H9 (cell line): ENCODE measurements at regions not wholly inside any gene's neighbourhood (a gene's known extent, or its start where the extent isn't known, plus 50 kb on each side); places are given as distances from the start of the nearest gene placed in this dataset.

Source experiments
- DNase-seq: peaks from one replicate; pipeline ENCODE4 v3.0.0-alpha.2; 2017
- H2AFZ ChIP-seq: one replicate; pipeline ENCODE4 v1.6.1; 2013; ENCODE audit warnings: mild to moderate bottlenecking, low read length, control low read depth, moderate library complexity
- H2AK5ac ChIP-seq: 2 replicates; pipeline ENCODE4 v1.6.1; 2013; ENCODE audit warnings: low read length, control low read depth, mixed read lengths; ENCODE audit not compliant: insufficient read length
- H2BK120ac ChIP-seq: one replicate; pipeline ENCODE4 v1.6.1; 2013; ENCODE audit warnings: low read depth, mild to moderate bottlenecking, low read length, control low read depth, inconsistent platforms; ENCODE audit not compliant: poor library complexity, severe bottlenecking
- H2BK12ac ChIP-seq: 2 replicates; pipeline ENCODE4 v1.6.1; 2013; ENCODE audit warnings: low read length, control low read depth, mixed read lengths, low read depth; ENCODE audit not compliant: insufficient read length
- H2BK15ac ChIP-seq: 2 replicates; pipeline ENCODE4 v1.6.1; 2013; ENCODE audit warnings: low read depth, low read length, control low read depth
- H2BK20ac ChIP-seq: one replicate; pipeline ENCODE4 v1.6.1; 2013; ENCODE audit warnings: low read depth, mild to moderate bottlenecking, low read length, control low read depth, inconsistent platforms; ENCODE audit not compliant: poor library complexity, severe bottlenecking
- H2BK5ac ChIP-seq: 2 replicates; pipeline ENCODE4 v1.6.1; 2013; ENCODE audit warnings: low read length, control low read depth, mixed read lengths; ENCODE audit not compliant: insufficient read length
- H3K14ac ChIP-seq: 2 replicates; pipeline ENCODE4 v1.6.1; 2013; ENCODE audit warnings: low read length, control low read depth; ENCODE audit not compliant: insufficient read depth
- H3K18ac ChIP-seq: 2 replicates; pipeline ENCODE4 v1.6.1; 2013; ENCODE audit warnings: low read depth, mild to moderate bottlenecking, mixed read lengths, low read length, control low read depth; ENCODE audit not compliant: insufficient read length
- H3K23ac ChIP-seq: 2 replicates; pipeline ENCODE4 v1.6.1; 2013; ENCODE audit warnings: low read length, control low read depth, mixed read lengths, low read depth; ENCODE audit not compliant: insufficient read length
- H3K23me2 ChIP-seq: 2 replicates; pipeline ENCODE4 v1.6.1; 2013; ENCODE audit warnings: low read depth, mild to moderate bottlenecking, mixed read lengths, low read length, control low read depth; ENCODE audit not compliant: insufficient read length, poor library complexity, severe bottlenecking
- H3K27ac ChIP-seq: 2 replicates; pipeline ENCODE4 v1.5.1; 2013; ENCODE audit warnings: low read length, control low read depth, mixed read lengths, low read depth; ENCODE audit not compliant: insufficient read length
- H3K27me3 ChIP-seq: 2 replicates; pipeline ENCODE4 v1.6.1; 2013; ENCODE audit warnings: low read length, control low read depth, inconsistent platforms; ENCODE audit not compliant: insufficient read depth
- H3K4ac ChIP-seq: 2 replicates; pipeline ENCODE4 v1.6.1; 2013; ENCODE audit warnings: low read depth, mild to moderate bottlenecking, control low read depth, inconsistent platforms, low read length, moderate library complexity
- H3K4me1 ChIP-seq: 2 replicates; pipeline ENCODE4 v1.6.1; 2013; ENCODE audit warnings: low read length, control low read depth, inconsistent platforms; ENCODE audit not compliant: insufficient read depth
- H3K4me2 ChIP-seq: 2 replicates; pipeline ENCODE4 v1.6.1; 2013; ENCODE audit warnings: low read length, control low read depth, mixed read lengths; ENCODE audit not compliant: insufficient read length, insufficient read depth
- H3K56ac ChIP-seq: 2 replicates; pipeline ENCODE4 v1.6.1; 2013; ENCODE audit warnings: low read depth, mild to moderate bottlenecking, mixed read lengths, low read length, control low read depth; ENCODE audit not compliant: insufficient read length
- H3K79me1 ChIP-seq: 2 replicates; pipeline ENCODE4 v1.6.1; 2013; ENCODE audit warnings: low read depth, mild to moderate bottlenecking, moderate library complexity, low read length, control low read depth, inconsistent platforms; ENCODE audit not compliant: insufficient read depth, poor library complexity, severe bottlenecking
- H3K79me2 ChIP-seq: 2 replicates; pipeline ENCODE4 v1.6.1; 2013; ENCODE audit warnings: low read length, control low read depth, inconsistent platforms; ENCODE audit not compliant: insufficient read depth
- H3K9ac ChIP-seq: 2 replicates; pipeline ENCODE4 v1.6.1; 2013; ENCODE audit warnings: low read length, control low read depth, mixed read lengths; ENCODE audit not compliant: insufficient read length; ENCODE audit errors: extremely low read depth
- H3K9me3 ChIP-seq: one replicate; pipeline ENCODE4 v1.6.1; 2013; ENCODE audit warnings: low read depth, low read length, inconsistent platforms; ENCODE audit not compliant: control insufficient read depth
- H3T11ph ChIP-seq: one replicate; pipeline ENCODE4 v1.6.1; 2013; ENCODE audit warnings: mild to moderate bottlenecking, low read length, control low read depth, inconsistent platforms
- H4K20me1 ChIP-seq: one replicate; pipeline ENCODE4 v1.6.1; 2013; ENCODE audit not compliant: control insufficient read depth, insufficient read length, insufficient read depth
- H4K5ac ChIP-seq: 2 replicates; pipeline ENCODE4 v1.6.1; 2013; ENCODE audit warnings: low read depth, mild to moderate bottlenecking, mixed read lengths, low read length, control low read depth; ENCODE audit not compliant: insufficient read length
- H4K8ac ChIP-seq: replicated peaks from 2 replicates; pipeline ENCODE4 v1.6.1; 2013; ENCODE audit warnings: low read length, control low read depth, mixed read lengths, low read depth; ENCODE audit not compliant: insufficient read length
- H4K91ac ChIP-seq: 2 replicates; pipeline ENCODE4 v1.6.1; 2013; ENCODE audit warnings: low read depth, mild to moderate bottlenecking, moderate library complexity, mixed read lengths, low read length, control low read depth; ENCODE audit not compliant: insufficient read length
- H3K27ac Mint-ChIP-seq, 3 experiments: 2 replicates in 2 of 3; 3 replicates in 1 of 3; pipeline ENCODE4 v1.8.0; 2020 to 2021; ENCODE audit warnings: mixed read lengths in 3 of 3, mild to moderate bottlenecking in 1 of 3, moderate library complexity in 1 of 3
- H3K27me3 Mint-ChIP-seq: 2 replicates; pipeline ENCODE4 v1.8.0; 2021; ENCODE audit warnings: low read depth, mild to moderate bottlenecking, moderate library complexity, mixed read lengths
- H3K36me3 Mint-ChIP-seq, 3 experiments: 2 replicates in 2 of 3; 3 replicates in 1 of 3; pipeline ENCODE4 v1.8.0; 2020 to 2021; ENCODE audit warnings: low read depth in 3 of 3, mixed read lengths in 3 of 3; ENCODE audit not compliant: insufficient read depth in 1 of 3
- H3K4me1 Mint-ChIP-seq, 2 experiments: 2 replicates each; pipeline ENCODE4 v1.8.0; 2020; ENCODE audit warnings: mixed read lengths in 2 of 2
- H3K4me3 Mint-ChIP-seq, 2 experiments: 2 replicates in 1 of 2; 3 replicates in 1 of 2; pipeline ENCODE4 v1.8.0; 2020 to 2021; ENCODE audit warnings: mild to moderate bottlenecking in 2 of 2, mixed read lengths in 2 of 2, moderate library complexity in 1 of 2
- H3K9me3 Mint-ChIP-seq, 2 experiments: 2 replicates in 1 of 2; 3 replicates in 1 of 2; pipeline ENCODE4 v1.8.0; 2020; ENCODE audit warnings: mild to moderate bottlenecking in 2 of 2, mixed read lengths in 2 of 2, moderate library complexity in 1 of 2
- WGBS: extraction: QIAGEN DNeasy Blood & Tissue Kit; methylation state at CpG from one replicate; pipeline ENCODE4 v1.1.7; 2013; ENCODE audit warnings: missing lambda C conversion rate, low lambda C conversion rate, mixed read lengths; ENCODE audit not compliant: insufficient read length; ENCODE audit errors: extremely low coverage; 5-methylcytosine and 5-hydroxymethylcytosine counted together
- TF ChIP-seq, protein P1 (sequence below): fragments of 200-600 bp; sonication (generic); conservative IDR thresholded peaks from 3 replicates; pipeline ENCODE4 v1.8.0; 2021; ENCODE audit warnings: antibody characterized with exemption, mild to moderate bottlenecking

DNA sequence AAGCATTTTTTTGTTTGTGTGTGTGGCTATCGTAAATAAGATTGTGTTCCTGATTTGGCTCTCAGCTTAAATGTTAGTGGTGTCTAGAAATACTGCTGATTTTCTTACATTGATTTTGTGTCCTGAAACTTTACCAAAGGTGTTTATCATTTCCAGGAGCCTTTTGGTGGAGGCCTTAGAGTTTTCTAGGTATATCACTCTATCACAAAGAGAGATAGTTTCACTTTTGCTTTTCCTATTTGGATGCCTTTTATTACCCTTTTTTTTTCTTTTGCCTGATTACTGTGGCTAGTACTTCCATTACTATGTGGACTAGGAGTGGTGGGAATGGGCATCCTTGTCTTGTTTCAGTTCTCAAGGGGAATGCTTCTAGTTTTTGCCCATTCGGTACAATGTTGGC is 109.6 kb downstream of the S1PR1 start:
- no CpG with 5 or more reads among the region's 2 CpGs for WGBS
- no peak overlapping the region for H2AFZ ChIP-seq

More for the DNA sequence above, 109.6 kb downstream of the S1PR1 start:
- Histone ChIP-seq H2AK5ac (no peak overlapping the region), H4K8ac (no peak overlapping the region), H3K27ac (no peak overlapping the region), H3K9ac (no peak overlapping the region), H3K18ac (no peak overlapping the region), H3K79me1 (no peaks in the 10 kb centered on the region), H2BK12ac (no peak overlapping the region), H2BK120ac (no peak overlapping the region), H4K91ac (no peak overlapping the region), H3T11ph (no peak overlapping the region), H3K4ac (no peak overlapping the region), H3K27me3 (no peaks in the 10 kb centered on the region), H2BK15ac (no peak overlapping the region), H3K14ac (no peak overlapping the region), H4K20me1 (no peaks in the 10 kb centered on the region), H3K4me2 (no peak overlapping the region), H2BK20ac (no peak overlapping the region), H3K4me1 (no peaks in the 10 kb centered on the region), H3K23ac (no peak overlapping the region), H2BK5ac (no peak overlapping the region), H4K5ac (no peak overlapping the region), H3K79me2 (no peaks in the 10 kb centered on the region), H3K56ac (no peak overlapping the region), H3K9me3 (no peaks in the 10 kb centered on the region), H3K23me2 (no peaks in the 10 kb centered on the region)
- 0 out of 7 replicates have a peak overlapping the region, but pooled peaks of 1 of the 3 experiments have one; percentile 3 for H3K27ac Mint-ChIP-seq
- no peaks in the 10 kb centered on the region; the same call in 1 of the 2 replicates for H3K27me3 Mint-ChIP-seq
- H3K4me3 Mint-ChIP-seq, result no peak overlapping the region
- no peaks in the 10 kb centered on the region; a peak in 1 of 5 replicates for H3K9me3 Mint-ChIP-seq
- DNase-seq, result no peak
- H3K4me1 Mint-ChIP-seq, result no peaks in the 10 kb centered on the region
- TF ChIP-seq, protein P1, sequence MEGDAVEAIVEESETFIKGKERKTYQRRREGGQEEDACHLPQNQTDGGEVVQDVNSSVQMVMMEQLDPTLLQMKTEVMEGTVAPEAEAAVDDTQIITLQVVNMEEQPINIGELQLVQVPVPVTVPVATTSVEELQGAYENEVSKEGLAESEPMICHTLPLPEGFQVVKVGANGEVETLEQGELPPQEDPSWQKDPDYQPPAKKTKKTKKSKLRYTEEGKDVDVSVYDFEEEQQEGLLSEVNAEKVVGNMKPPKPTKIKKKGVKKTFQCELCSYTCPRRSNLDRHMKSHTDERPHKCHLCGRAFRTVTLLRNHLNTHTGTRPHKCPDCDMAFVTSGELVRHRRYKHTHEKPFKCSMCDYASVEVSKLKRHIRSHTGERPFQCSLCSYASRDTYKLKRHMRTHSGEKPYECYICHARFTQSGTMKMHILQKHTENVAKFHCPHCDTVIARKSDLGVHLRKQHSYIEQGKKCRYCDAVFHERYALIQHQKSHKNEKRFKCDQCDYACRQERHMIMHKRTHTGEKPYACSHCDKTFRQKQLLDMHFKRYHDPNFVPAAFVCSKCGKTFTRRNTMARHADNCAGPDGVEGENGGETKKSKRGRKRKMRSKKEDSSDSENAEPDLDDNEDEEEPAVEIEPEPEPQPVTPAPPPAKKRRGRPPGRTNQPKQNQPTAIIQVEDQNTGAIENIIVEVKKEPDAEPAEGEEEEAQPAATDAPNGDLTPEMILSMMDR, result no peak
- H3K36me3 Mint-ChIP-seq, result no peaks in the 10 kb centered on the region
